Spleen (tissue), 7 donors: ENCODE measurements at regions not wholly inside any gene's neighbourhood (a gene's known extent, or its start where the extent isn't known, plus 50 kb on each side); places are given as distances from the start of the nearest gene placed in this dataset.

Experiments used
- POLR2A ChIP-seq, 3 donors: fragments of 450-650 bp; IDR thresholded peaks; one replicate each; pipeline ENCODE4 v1.5.1; 2017; ENCODE audit warnings: antibody characterized with exemption in 3 of 3, mild to moderate bottlenecking in 1 of 3
- POLR2AphosphoS5 ChIP-seq, 3 donors: sonication (generic); formaldehyde crosslinking; IDR thresholded peaks; one replicate each; pipeline ENCODE4 v1.5.1; 2017; ENCODE audit warnings: antibody characterized with exemption in 3 of 3
- TF ChIP-seq, protein P1 (sequence below), 11 experiments: fragments of 200-600 bp in 7 of 11; fragments of 450-650 bp in 4 of 11; sonication (generic) in 4 of 11; IDR thresholded peaks in 8 of 11; conservative IDR thresholded peaks in 3 of 11; 1 replicate in 7 of 11; 2 replicates in 4 of 11; pipeline versions ENCODE4 v1.4.0 to v1.8.0; 2016 to 2021; ENCODE audit warnings: antibody characterized with exemption in 11 of 11, inconsistent platforms in 4 of 11, mild to moderate bottlenecking in 1 of 11
- donor health status: DM: no; HTN: no; CAD: no; lungs with moderate emphysema.
- donor health status: DM: no; HTN: no; CAD: no.
- donor health status: DM: no; HTN: no; CAD: no.

DNA sequence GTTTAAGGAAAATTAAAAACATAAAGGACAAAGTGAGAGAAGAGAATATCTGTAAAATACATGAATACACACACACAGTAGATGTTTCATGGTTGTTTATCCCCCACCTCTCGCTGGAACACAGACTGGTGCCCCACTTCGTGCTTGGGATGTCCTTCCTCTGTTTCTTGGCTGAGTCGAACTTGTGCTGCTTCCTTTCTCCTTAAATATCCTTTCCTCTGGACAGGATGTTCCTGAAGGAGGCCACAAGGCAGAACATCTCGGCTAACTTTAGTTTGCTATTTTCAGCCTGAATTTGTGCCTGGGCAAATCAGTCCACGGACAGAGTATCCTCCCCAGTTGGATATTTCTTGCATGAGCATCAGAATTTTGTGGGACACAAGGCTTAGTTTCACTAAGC, 54.7 kb upstream of the ZMYND8 start:
- TF ChIP-seq POLR2A (IDR thresholded peaks at IDR 0.05): no peak
- TF ChIP-seq, protein P1, sequence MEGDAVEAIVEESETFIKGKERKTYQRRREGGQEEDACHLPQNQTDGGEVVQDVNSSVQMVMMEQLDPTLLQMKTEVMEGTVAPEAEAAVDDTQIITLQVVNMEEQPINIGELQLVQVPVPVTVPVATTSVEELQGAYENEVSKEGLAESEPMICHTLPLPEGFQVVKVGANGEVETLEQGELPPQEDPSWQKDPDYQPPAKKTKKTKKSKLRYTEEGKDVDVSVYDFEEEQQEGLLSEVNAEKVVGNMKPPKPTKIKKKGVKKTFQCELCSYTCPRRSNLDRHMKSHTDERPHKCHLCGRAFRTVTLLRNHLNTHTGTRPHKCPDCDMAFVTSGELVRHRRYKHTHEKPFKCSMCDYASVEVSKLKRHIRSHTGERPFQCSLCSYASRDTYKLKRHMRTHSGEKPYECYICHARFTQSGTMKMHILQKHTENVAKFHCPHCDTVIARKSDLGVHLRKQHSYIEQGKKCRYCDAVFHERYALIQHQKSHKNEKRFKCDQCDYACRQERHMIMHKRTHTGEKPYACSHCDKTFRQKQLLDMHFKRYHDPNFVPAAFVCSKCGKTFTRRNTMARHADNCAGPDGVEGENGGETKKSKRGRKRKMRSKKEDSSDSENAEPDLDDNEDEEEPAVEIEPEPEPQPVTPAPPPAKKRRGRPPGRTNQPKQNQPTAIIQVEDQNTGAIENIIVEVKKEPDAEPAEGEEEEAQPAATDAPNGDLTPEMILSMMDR (IDR thresholded peaks at IDR 0.05 in 8 of 11, conservative IDR thresholded peaks at IDR 0.05 in 3 of 11): no peak
- TF ChIP-seq POLR2AphosphoS5 (IDR thresholded peaks at IDR 0.05): peak in 1 of 3 donors; percentile 57
